Thyroid gland (tissue), 4 donors: ENCODE measurements at regions not wholly inside any gene's neighbourhood (a gene's known extent, or its start where the extent isn't known, plus 50 kb on each side); places are given as distances from the start of the nearest gene placed in this dataset.
A peak's percentile ranks its signal among the peaks of the same experiment; 100 is the strongest.

Source experiments
- DNase-seq, 2 donors: peaks; one replicate each; pipeline ENCODE4 v3.0.0-alpha.2; 2019
- H3K27ac ChIP-seq, 3 donors: fragments of 200-600 bp; sonication (generic); 1 replicate in 2 of 3; 2 replicates in 1 of 3; pipeline ENCODE4 v1.5.1; 2016 to 2019; ENCODE audit warnings: mild to moderate bottlenecking in 1 of 3, moderate library complexity in 1 of 3
- H3K27me3 ChIP-seq: fragments of 200-600 bp; sonication (generic); one replicate; pipeline ENCODE4 v1.5.1; 2019
- H3K36me3 ChIP-seq, 2 donors: fragments of 200-600 bp; sonication (generic); one replicate each; pipeline ENCODE4 v1.5.1; 2016 to 2019
- H3K4me1 ChIP-seq, 2 donors: fragments of 200-600 bp; sonication (generic); one replicate each; pipeline ENCODE4 v1.5.1; 2017 to 2019
- H3K4me3 ChIP-seq, 3 donors: fragments of 200-600 bp; sonication (generic); replicated peaks in 1 of 3; 1 replicate in 2 of 3; 2 replicates in 1 of 3; pipeline ENCODE4 v1.5.1; 2016; ENCODE audit warnings: mild to moderate bottlenecking in 1 of 3
- H3K9me3 ChIP-seq: fragments of 200-600 bp; sonication (generic); one replicate; pipeline ENCODE4 v1.5.1; 2017
- POLR2A ChIP-seq, 2 donors: fragments of 450-650 bp; IDR thresholded peaks; one replicate each; pipeline ENCODE4 v1.6.1; 2017; ENCODE audit warnings: antibody characterized with exemption in 2 of 2, mild to moderate bottlenecking in 2 of 2, moderate library complexity in 1 of 2
- WGBS, 2 donors: methylation state at CpG; one replicate each; pipeline ENCODE4 v1.1.5; 2017; 5-methylcytosine and 5-hydroxymethylcytosine counted together
- intact Hi-C: fragments of 100-400 bp; cut with DNase I; formaldehyde crosslinking; loops from one replicate; pipeline ENCODE4 v1.15.1; 2023
- TF ChIP-seq, protein P1 (sequence below), 6 experiments: fragments of 200-600 bp in 3 of 6; fragments of 450-650 bp in 3 of 6; sonication (generic) in 3 of 6; IDR thresholded peaks; one replicate each; pipeline ENCODE4 v1.5.1; 2016 to 2019; ENCODE audit warnings: antibody characterized with exemption in 6 of 6, mild to moderate bottlenecking in 2 of 6, inconsistent platforms in 1 of 6, moderate library complexity in 1 of 6

GRCh38 chr13:44129418-44129817 lies 244.2 kb upstream of the SERP2 start:
- intact Hi-C loops: no loop called here
- Histone ChIP-seq H3K4me3 (no peak overlapping the region), H3K9me3 (no peaks in the 10 kb centered on the region), H3K4me1 (peaks cover 0 to 7% of the 10 kb centered on the region in 2 donors), H3K36me3 (no peaks in the 10 kb centered on the region), H3K27me3 (no peaks in the 10 kb centered on the region), H3K27ac (no peak overlapping the region)
- 82 to 90% methylated on average over 2 of the region's 2 CpGs for WGBS, 2 donors
- TF ChIP-seq, protein P1, sequence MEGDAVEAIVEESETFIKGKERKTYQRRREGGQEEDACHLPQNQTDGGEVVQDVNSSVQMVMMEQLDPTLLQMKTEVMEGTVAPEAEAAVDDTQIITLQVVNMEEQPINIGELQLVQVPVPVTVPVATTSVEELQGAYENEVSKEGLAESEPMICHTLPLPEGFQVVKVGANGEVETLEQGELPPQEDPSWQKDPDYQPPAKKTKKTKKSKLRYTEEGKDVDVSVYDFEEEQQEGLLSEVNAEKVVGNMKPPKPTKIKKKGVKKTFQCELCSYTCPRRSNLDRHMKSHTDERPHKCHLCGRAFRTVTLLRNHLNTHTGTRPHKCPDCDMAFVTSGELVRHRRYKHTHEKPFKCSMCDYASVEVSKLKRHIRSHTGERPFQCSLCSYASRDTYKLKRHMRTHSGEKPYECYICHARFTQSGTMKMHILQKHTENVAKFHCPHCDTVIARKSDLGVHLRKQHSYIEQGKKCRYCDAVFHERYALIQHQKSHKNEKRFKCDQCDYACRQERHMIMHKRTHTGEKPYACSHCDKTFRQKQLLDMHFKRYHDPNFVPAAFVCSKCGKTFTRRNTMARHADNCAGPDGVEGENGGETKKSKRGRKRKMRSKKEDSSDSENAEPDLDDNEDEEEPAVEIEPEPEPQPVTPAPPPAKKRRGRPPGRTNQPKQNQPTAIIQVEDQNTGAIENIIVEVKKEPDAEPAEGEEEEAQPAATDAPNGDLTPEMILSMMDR (IDR thresholded peaks at IDR 0.05): no peak
- no peak for TF ChIP-seq POLR2A (IDR thresholded peaks at IDR 0.05)
- DNase-seq: no peak

DNA sequence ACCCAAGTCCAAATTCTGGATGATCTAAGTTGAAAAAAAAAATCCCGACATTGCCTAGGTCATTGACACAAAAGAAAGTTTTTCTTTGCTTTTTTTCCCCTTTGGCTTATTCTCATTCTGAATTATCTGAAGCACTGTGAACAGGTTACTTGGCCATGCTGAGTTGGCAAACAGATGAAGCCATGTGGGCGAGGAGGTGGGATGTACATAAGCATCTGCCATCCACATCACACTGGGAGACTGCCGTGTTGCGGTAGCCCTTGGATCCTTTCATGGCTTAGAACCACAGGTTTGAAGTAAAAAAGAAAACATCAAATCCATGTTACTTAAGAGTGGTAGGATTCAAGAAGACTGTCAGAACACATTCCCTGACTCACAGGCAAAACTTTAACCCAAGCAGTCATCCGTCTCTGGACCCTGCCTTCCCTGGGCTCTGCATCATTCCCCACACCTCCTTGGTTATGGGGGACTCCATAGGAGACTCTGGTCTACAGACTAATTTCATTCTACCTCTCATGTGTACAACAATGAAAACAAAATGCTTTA lies 242.5 kb upstream of the SERP2 start:
- Histone ChIP-seq H3K27me3 (no peaks in the 10 kb centered on the region), H3K9me3 (no peaks in the 10 kb centered on the region), H3K4me3 (no peak overlapping the region), H3K4me1 (peaks cover 0 to 7% of the 10 kb centered on the region in 2 donors), H3K36me3 (no peaks in the 10 kb centered on the region), H3K27ac (no peak overlapping the region)
- no peak for TF ChIP-seq POLR2A (IDR thresholded peaks at IDR 0.05)
- TF ChIP-seq, protein P1 (IDR thresholded peaks at IDR 0.05): no peak
- intact Hi-C loops: no loop called here
- WGBS, 2 donors: 84 to 94% methylated on average over 5 of the region's 5 CpGs
- DNase-seq: no peak

DNA sequence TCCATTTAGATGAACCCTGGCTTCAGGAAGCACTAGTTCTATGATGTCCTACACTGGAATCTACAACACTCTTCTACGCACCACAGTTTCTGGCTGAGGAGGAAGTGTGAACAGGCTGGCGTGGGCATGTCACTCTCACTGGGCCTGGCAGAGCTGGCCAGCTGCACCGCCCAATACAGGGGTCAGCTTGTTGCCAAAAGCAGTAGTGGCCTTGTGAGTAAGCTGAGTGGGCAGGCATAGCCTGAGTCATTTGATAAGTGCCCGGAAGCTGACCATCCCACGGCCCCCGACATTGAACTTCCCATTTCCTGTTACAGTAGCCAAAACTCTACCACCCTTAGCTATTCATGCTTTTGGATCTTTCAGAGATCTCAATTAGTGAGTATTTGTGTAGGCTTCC lies 240.9 kb upstream of the SERP2 start:
- H3K27me3 ChIP-seq: no peaks in the 10 kb centered on the region
- intact Hi-C loops: no loop called here
- H3K4me3 ChIP-seq: no peak overlapping the region
- DNase-seq: no peak
- H3K36me3 ChIP-seq: no peaks in the 10 kb centered on the region
- TF ChIP-seq, protein P1 (IDR thresholded peaks at IDR 0.05): no peak
- TF ChIP-seq POLR2A (IDR thresholded peaks at IDR 0.05): no peak
- peaks cover 0 to 7% of the 10 kb centered on the region in 2 donors for H3K4me1 ChIP-seq
- peak overlapping the region in 1 of 3 donors; percentile 3 for H3K27ac ChIP-seq
- H3K9me3 ChIP-seq: no peaks in the 10 kb centered on the region
- 80 to 82% methylated on average over 6 of the region's 6 CpGs for WGBS, 2 donors

- peaks cover 0 to 7% of the 10 kb centered on the region in 2 donors for H3K4me1 ChIP-seq
- no peaks in the 10 kb centered on the region for H3K27me3 ChIP-seq
- intact Hi-C loops: no loop called here
- H3K9me3 ChIP-seq: no peaks in the 10 kb centered on the region
- DNase-seq: no peak
- no peak overlapping the region for H3K27ac ChIP-seq
- 92 to 97% methylated on average over 3 of the region's 3 CpGs for WGBS, 2 donors
- TF ChIP-seq, protein P1 (IDR thresholded peaks at IDR 0.05): no peak
- no peak for TF ChIP-seq POLR2A (IDR thresholded peaks at IDR 0.05)
- H3K36me3 ChIP-seq: no peaks in the 10 kb centered on the region
- H3K4me3 ChIP-seq: no peak overlapping the region
Measured at GRCh38 chr13:44133626-44134025, 240.0 kb upstream of the SERP2 start.

GRCh38 chr13:44135566-44135965 lies 238.1 kb upstream of the SERP2 start:
- no peaks in the 10 kb centered on the region for H3K27me3 ChIP-seq
- intact Hi-C loops: no loop called here
- 82 to 84% methylated on average over 1 of the region's 1 CpG for WGBS, 2 donors
- no peak overlapping the region for H3K4me3 ChIP-seq
- no peak for DNase-seq
- no peak overlapping the region for H3K27ac ChIP-seq
- H3K9me3 ChIP-seq: no peaks in the 10 kb centered on the region
- TF ChIP-seq, protein P1 (IDR thresholded peaks at IDR 0.05): no peak
- no peak for TF ChIP-seq POLR2A (IDR thresholded peaks at IDR 0.05)
- peaks cover 0 to 7% of the 10 kb centered on the region in 2 donors for H3K4me1 ChIP-seq
- H3K36me3 ChIP-seq: no peaks in the 10 kb centered on the region
